Activated CD8-positive, alpha-beta T cell treated with anti-CD3 and anti-CD28 coated beads, Interleukin-2, amount 10 ng/mL, durations not matched to agents 7 days and 5 days (primary cell): ENCODE measurements at regions not wholly inside any gene's neighbourhood (a gene's known extent, or its start where the extent isn't known, plus 50 kb on each side); places are given as distances from the start of the nearest gene placed in this dataset.

Experiments used
- ATAC-seq: fragments of 150-1000 bp; cut with Tn5 transposase; one replicate; pipeline ENCODE4 v1.10.0; 2021; ENCODE audit warnings: moderate library complexity
- CTCF ChIA-PET: fragments of 350-600 bp; sonication (Branson Sonifier 250); formaldehyde crosslinking; loops from one replicate; lab custom pipeline; 2021; ENCODE audit warnings: antibody characterized with exemption; lab: Charles Lee
- POLR2A ChIA-PET: fragments of 350-600 bp; sonication (Branson Sonifier 250); formaldehyde crosslinking; loops from one replicate; lab custom pipeline; 2021; ENCODE audit warnings: antibody characterized with exemption; lab: Charles Lee
- DNase-seq: peaks from one replicate; pipeline ENCODE4 v3.0.0-alpha.2; 2020
- H3K27ac Mint-ChIP-seq: one replicate; pipeline ENCODE4 v1.8.0; 2021; ENCODE audit warnings: mild to moderate bottlenecking, mixed read lengths
- H3K27me3 Mint-ChIP-seq: one replicate; pipeline ENCODE4 v1.8.0; 2021; ENCODE audit warnings: low read depth, mixed read lengths
- H3K36me3 Mint-ChIP-seq: one replicate; pipeline ENCODE4 v1.8.0; 2021; ENCODE audit warnings: low read depth, mixed read lengths
- H3K4me1 Mint-ChIP-seq: one replicate; pipeline ENCODE4 v1.8.0; 2021; ENCODE audit warnings: low read depth, mixed read lengths
- H3K4me3 Mint-ChIP-seq: one replicate; pipeline ENCODE4 v1.8.0; 2021; ENCODE audit warnings: mild to moderate bottlenecking, mixed read lengths
- H3K9me3 Mint-ChIP-seq: one replicate; pipeline ENCODE4 v1.8.0; 2022; ENCODE audit warnings: mixed read lengths; ENCODE audit not compliant: insufficient read depth

- no peak for ATAC-seq
- POLR2A ChIA-PET: no interaction called here
- H3K4me3 Mint-ChIP-seq: no peak overlapping the region
- no peaks in the 10 kb centered on the region for H3K9me3 Mint-ChIP-seq
- H3K36me3 Mint-ChIP-seq: no peaks in the 10 kb centered on the region
- peaks cover 23% of the 10 kb centered on the region for H3K4me1 Mint-ChIP-seq
- DNase-seq: no peak
- CTCF ChIA-PET: interaction anchor here (0.8 kb wide), 1 partner anchor 21 kb away, joined by 4 read pairs; no protein-coding TSS in a partner anchor
- no peak overlapping the region for H3K27ac Mint-ChIP-seq
- no peaks in the 10 kb centered on the region for H3K27me3 Mint-ChIP-seq
These were observed 115.1 kb upstream of the MTAP start for GRCh38 chr9:21687351-21687750.

- H3K4me3 Mint-ChIP-seq: peak overlapping the region; percentile 30
- H3K27me3 Mint-ChIP-seq: no peaks in the 10 kb centered on the region
- ChIA-PET POLR2A (no interaction called here), CTCF (interaction anchor here (1.2 to 2.4 kb wide), 2 partner anchors 14 to 20 kb away, joined by 4 to 13 read pairs; no protein-coding TSS in a partner anchor)
- no peaks in the 10 kb centered on the region for H3K36me3 Mint-ChIP-seq
- peaks cover 23% of the 10 kb centered on the region for H3K4me1 Mint-ChIP-seq
- ATAC-seq (no peak), DNase-seq (no peak)
- peak overlapping the region; percentile 65 for H3K27ac Mint-ChIP-seq
- H3K9me3 Mint-ChIP-seq: no peaks in the 10 kb centered on the region
These were observed 114.0 kb upstream of the MTAP start for GRCh38 chr9:21688108-21689102.

GRCh38 chr9:21689854-21690253, 112.6 kb upstream of the MTAP start:
- ChIA-PET CTCF (interaction anchor here (0.7 to 2.4 kb wide), 3 partner anchors 16 to 255 kb away, joined by 3 to 13 read pairs (median 4); no protein-coding TSS in a partner anchor), POLR2A (no interaction called here)
- ATAC-seq: no peak
- Mint-ChIP-seq H3K4me1 (peaks cover 17% of the 10 kb centered on the region), H3K36me3 (no peaks in the 10 kb centered on the region), H3K4me3 (no peak overlapping the region), H3K27ac (no peak overlapping the region), H3K9me3 (no peaks in the 10 kb centered on the region), H3K27me3 (no peaks in the 10 kb centered on the region)
- DNase-seq: no peak

- DNase-seq (no peak), ATAC-seq (no peak)
- POLR2A ChIA-PET: no interaction called here
- Mint-ChIP-seq H3K4me1 (peaks cover 10% of the 10 kb centered on the region), H3K27ac (no peak overlapping the region), H3K27me3 (no peaks in the 10 kb centered on the region), H3K9me3 (no peaks in the 10 kb centered on the region), H3K4me3 (no peak overlapping the region), H3K36me3 (no peaks in the 10 kb centered on the region)
- CTCF ChIA-PET: interaction anchor here (2.4 kb wide), 1 partner anchor 18 kb away, joined by 13 read pairs; no protein-coding TSS in a partner anchor
These were observed 111.9 kb upstream of the MTAP start for GRCh38 chr9:21690561-21690960.

GRCh38 chr9:21692390-21692789, 110.0 kb upstream of the MTAP start:
- ChIA-PET POLR2A (no interaction called here), CTCF (no interaction called here)
- Mint-ChIP-seq H3K9me3 (no peaks in the 10 kb centered on the region), H3K4me1 (peaks cover 4% of the 10 kb centered on the region), H3K27ac (no peak overlapping the region), H3K36me3 (no peaks in the 10 kb centered on the region), H3K27me3 (no peaks in the 10 kb centered on the region), H3K4me3 (no peak overlapping the region)
- DNase-seq (no peak), ATAC-seq (no peak)

- DNase-seq: no peak
- ChIA-PET CTCF (interaction anchor here (1.4 kb wide), 1 partner anchor 14 kb away, joined by 4 read pairs; no protein-coding TSS in a partner anchor), POLR2A (no interaction called here)
These were observed 108.0 kb upstream of the MTAP start for GRCh38 chr9:21694424-21694823.

GRCh38 chr9:21695443-21695842, 107.0 kb upstream of the MTAP start:
- Mint-ChIP-seq H3K27ac (no peak overlapping the region), H3K4me3 (no peak overlapping the region), H3K9me3 (no peaks in the 10 kb centered on the region), H3K4me1 (no peaks in the 10 kb centered on the region), H3K36me3 (no peaks in the 10 kb centered on the region), H3K27me3 (peaks cover 2% of the 10 kb centered on the region)
- ChIA-PET POLR2A (interaction anchor here (0.6 kb wide), 1 partner anchor 120 kb away, joined by 3 read pairs; no protein-coding TSS in a partner anchor), CTCF (interaction anchor here (1.4 kb wide), 1 partner anchor 13 kb away, joined by 4 read pairs; no protein-coding TSS in a partner anchor)
- DNase-seq (no peak), ATAC-seq (no peak)

More at GRCh38 chr9:21694424-21694823, 108.0 kb upstream of the MTAP start:
- Mint-ChIP-seq H3K27ac (no peak overlapping the region), H3K4me3 (no peak overlapping the region), H3K36me3 (no peaks in the 10 kb centered on the region), H3K4me1 (no peaks in the 10 kb centered on the region), H3K9me3 (no peaks in the 10 kb centered on the region), H3K27me3 (peaks cover 2% of the 10 kb centered on the region)
- no peak for ATAC-seq

- DNase-seq (no peak), ATAC-seq (no peak)
- H3K9me3 Mint-ChIP-seq: no peaks in the 10 kb centered on the region
- H3K27me3 Mint-ChIP-seq: peaks cover 2% of the 10 kb centered on the region
- H3K27ac Mint-ChIP-seq: no peak overlapping the region
- POLR2A ChIA-PET: no interaction called here
- no peaks in the 10 kb centered on the region for H3K4me1 Mint-ChIP-seq
- CTCF ChIA-PET: no interaction called here
- no peak overlapping the region for H3K4me3 Mint-ChIP-seq
- no peaks in the 10 kb centered on the region for H3K36me3 Mint-ChIP-seq
These were observed 106.5 kb upstream of the MTAP start for GRCh38 chr9:21695874-21696341.

GRCh38 chr9:21696411-21696871, 106.0 kb upstream of the MTAP start:
- no peaks in the 10 kb centered on the region for H3K4me1 Mint-ChIP-seq
- ChIA-PET CTCF (no interaction called here), POLR2A (no interaction called here)
- ATAC-seq (no peak), DNase-seq (no peak)
- no peak overlapping the region for H3K4me3 Mint-ChIP-seq
- peaks cover 2% of the 10 kb centered on the region for H3K27me3 Mint-ChIP-seq
- H3K9me3 Mint-ChIP-seq: no peaks in the 10 kb centered on the region
- H3K27ac Mint-ChIP-seq: no peak overlapping the region
- H3K36me3 Mint-ChIP-seq: no peaks in the 10 kb centered on the region

- POLR2A ChIA-PET: no interaction called here
- Mint-ChIP-seq H3K27me3 (peaks cover 11% of the 10 kb centered on the region), H3K4me1 (peaks cover 5% of the 10 kb centered on the region), H3K27ac (no peak overlapping the region), H3K4me3 (no peak overlapping the region), H3K36me3 (no peaks in the 10 kb centered on the region), H3K9me3 (no peaks in the 10 kb centered on the region)
- DNase-seq: no peak
- CTCF ChIA-PET: interaction anchor here (0.6 to 2.7 kb wide), 22 partner anchors 13 to 525 kb away, joined by 3 to 40 read pairs (median 4); no protein-coding TSS in a partner anchor
- no peak for ATAC-seq
These were observed 94.2 kb upstream of the MTAP start for GRCh38 chr9:21708260-21708711.

GRCh38 chr9:21708856-21709255, 93.6 kb upstream of the MTAP start:
- H3K9me3 Mint-ChIP-seq: no peaks in the 10 kb centered on the region
- ChIA-PET CTCF (interaction anchor here (0.7 to 2.7 kb wide), 31 partner anchors 11 to 495 kb away, joined by 3 to 40 read pairs (median 4); no protein-coding TSS in a partner anchor), POLR2A (no interaction called here)
- H3K4me3 Mint-ChIP-seq: no peak overlapping the region
- peaks cover 5% of the 10 kb centered on the region for H3K4me1 Mint-ChIP-seq
- ATAC-seq (no peak), DNase-seq (no peak)
- H3K36me3 Mint-ChIP-seq: no peaks in the 10 kb centered on the region
- peaks cover 11% of the 10 kb centered on the region for H3K27me3 Mint-ChIP-seq
- H3K27ac Mint-ChIP-seq: no peak overlapping the region
